ENCODE measurements at regions not wholly inside any gene's neighbourhood (a gene's known extent, or its start where the extent isn't known, plus 50 kb on each side); places are given as distances from the start of the nearest gene placed in this dataset.

- Histone ChIP-seq H3K36me3 (ENCODE audit: control insufficient read depth in 2 of 2, insufficient read depth in 2 of 2, low read length in 1 of 2) (no peaks in the 10 kb centered on the region), H3K4me3 (no peak overlapping the region), H3K4me1 (ENCODE audit: control insufficient read depth, insufficient read depth, low read length) (no peaks in the 10 kb centered on the region), H3K27me3 (replicated peaks in 1 of 2; ENCODE audit: control insufficient read depth in 2 of 2, insufficient read depth in 2 of 2, low read length in 1 of 2) (no peaks in the 10 kb centered on the region; a peak in 1 of 4 replicates), H3K79me2 (ENCODE audit: control insufficient read depth, insufficient read depth, low read length) (no peaks in the 10 kb centered on the region), H2AFZ (ENCODE audit: control insufficient read depth, low read depth, low read length) (no peak overlapping the region), H3K4me2 (ENCODE audit: control insufficient read depth, insufficient read depth) (no peak overlapping the region), H3K27ac (ENCODE audit: control insufficient read depth, insufficient read depth) (no peak overlapping the region), H3K9me3 (replicated peaks; ENCODE audit: control insufficient read depth, insufficient read depth, low read length) (no peaks in the 10 kb centered on the region), H4K20me1 (ENCODE audit: control insufficient read depth, insufficient read depth) (no peaks in the 10 kb centered on the region), H3K9ac (ENCODE audit: control insufficient read depth, insufficient read depth, low read length) (no peak overlapping the region)
- in situ Hi-C loops (cut with MboI) (no loop called here), intact Hi-C loops (cut with micrococcal nuclease; ENCODE audit: unreplicated experiment) (loop anchor here (10.0 kb wide), 1 partner anchor 426 kb away; no protein-coding TSS in a partner anchor)
- BruUV-seq (replicated peaks), result no TSS peak
- ATAC-seq (no peak), DNase-seq (ENCODE audit: low read depth, low spot score) (no peak), FAIRE-seq (no peak)
- CTCF ChIA-PET, result interaction anchor here (1.3 kb wide), 1 partner anchor 11 kb away, joined by 4 read pairs; no protein-coding TSS in a partner anchor
- TF ChIP-seq ZNF274 (IDR thresholded peaks at IDR 0.05; ENCODE audit: insufficient read depth, insufficient read length) (no peak), ZNF207 (IDR thresholded peaks at IDR 0.05; ENCODE audit: borderline replicate concordance) (no peak), NBN (IDR thresholded peaks at IDR 0.05) (no peak), CBX3 (IDR thresholded peaks at IDR 0.05; ENCODE audit: borderline replicate concordance, low read depth) (no peak), POLR2A (IDR thresholded peaks at IDR 0.05; ENCODE audit: low read depth, low read length) (no peak)
- TF ChIP-seq, protein P1, sequence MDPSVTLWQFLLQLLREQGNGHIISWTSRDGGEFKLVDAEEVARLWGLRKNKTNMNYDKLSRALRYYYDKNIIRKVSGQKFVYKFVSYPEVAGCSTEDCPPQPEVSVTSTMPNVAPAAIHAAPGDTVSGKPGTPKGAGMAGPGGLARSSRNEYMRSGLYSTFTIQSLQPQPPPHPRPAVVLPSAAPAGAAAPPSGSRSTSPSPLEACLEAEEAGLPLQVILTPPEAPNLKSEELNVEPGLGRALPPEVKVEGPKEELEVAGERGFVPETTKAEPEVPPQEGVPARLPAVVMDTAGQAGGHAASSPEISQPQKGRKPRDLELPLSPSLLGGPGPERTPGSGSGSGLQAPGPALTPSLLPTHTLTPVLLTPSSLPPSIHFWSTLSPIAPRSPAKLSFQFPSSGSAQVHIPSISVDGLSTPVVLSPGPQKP (IDR thresholded peaks at IDR 0.05; ENCODE audit: low read depth, low read length), result no peak
- TF ChIP-seq, protein P2, sequence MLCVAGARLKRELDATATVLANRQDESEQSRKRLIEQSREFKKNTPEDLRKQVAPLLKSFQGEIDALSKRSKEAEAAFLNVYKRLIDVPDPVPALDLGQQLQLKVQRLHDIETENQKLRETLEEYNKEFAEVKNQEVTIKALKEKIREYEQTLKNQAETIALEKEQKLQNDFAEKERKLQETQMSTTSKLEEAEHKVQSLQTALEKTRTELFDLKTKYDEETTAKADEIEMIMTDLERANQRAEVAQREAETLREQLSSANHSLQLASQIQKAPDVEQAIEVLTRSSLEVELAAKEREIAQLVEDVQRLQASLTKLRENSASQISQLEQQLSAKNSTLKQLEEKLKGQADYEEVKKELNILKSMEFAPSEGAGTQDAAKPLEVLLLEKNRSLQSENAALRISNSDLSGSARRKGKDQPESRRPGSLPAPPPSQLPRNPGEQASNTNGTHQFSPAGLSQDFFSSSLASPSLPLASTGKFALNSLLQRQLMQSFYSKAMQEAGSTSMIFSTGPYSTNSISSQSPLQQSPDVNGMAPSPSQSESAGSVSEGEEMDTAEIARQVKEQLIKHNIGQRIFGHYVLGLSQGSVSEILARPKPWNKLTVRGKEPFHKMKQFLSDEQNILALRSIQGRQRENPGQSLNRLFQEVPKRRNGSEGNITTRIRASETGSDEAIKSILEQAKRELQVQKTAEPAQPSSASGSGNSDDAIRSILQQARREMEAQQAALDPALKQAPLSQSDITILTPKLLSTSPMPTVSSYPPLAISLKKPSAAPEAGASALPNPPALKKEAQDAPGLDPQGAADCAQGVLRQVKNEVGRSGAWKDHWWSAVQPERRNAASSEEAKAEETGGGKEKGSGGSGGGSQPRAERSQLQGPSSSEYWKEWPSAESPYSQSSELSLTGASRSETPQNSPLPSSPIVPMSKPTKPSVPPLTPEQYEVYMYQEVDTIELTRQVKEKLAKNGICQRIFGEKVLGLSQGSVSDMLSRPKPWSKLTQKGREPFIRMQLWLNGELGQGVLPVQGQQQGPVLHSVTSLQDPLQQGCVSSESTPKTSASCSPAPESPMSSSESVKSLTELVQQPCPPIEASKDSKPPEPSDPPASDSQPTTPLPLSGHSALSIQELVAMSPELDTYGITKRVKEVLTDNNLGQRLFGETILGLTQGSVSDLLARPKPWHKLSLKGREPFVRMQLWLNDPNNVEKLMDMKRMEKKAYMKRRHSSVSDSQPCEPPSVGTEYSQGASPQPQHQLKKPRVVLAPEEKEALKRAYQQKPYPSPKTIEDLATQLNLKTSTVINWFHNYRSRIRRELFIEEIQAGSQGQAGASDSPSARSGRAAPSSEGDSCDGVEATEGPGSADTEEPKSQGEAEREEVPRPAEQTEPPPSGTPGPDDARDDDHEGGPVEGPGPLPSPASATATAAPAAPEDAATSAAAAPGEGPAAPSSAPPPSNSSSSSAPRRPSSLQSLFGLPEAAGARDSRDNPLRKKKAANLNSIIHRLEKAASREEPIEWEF (IDR thresholded peaks at IDR 0.05; ENCODE audit: insufficient replicate concordance, low read depth, low read length), result no peak
- RAD21 ChIA-PET (ENCODE audit: unreplicated experiment), result no interaction called here
- POLR2A ChIA-PET, result no interaction called here
- SMC1A ChIA-PET (ENCODE audit: uncharacterized antibody, unreplicated experiment), result interaction anchor here (0.7 to 1.2 kb wide), 3 partner anchors 9 to 373 kb away, joined by 3 to 4 read pairs (median 3); no protein-coding TSS in a partner anchor
Measured at GRCh38 chrX:13371186-13371585, 51.3 kb upstream of the ATXN3L start.
